NCI-H1436 treated with DMSO at 0.1 percent for 48 hours (cell line): ENCODE measurements at regions not wholly inside any gene's neighbourhood (a gene's known extent, or its start where the extent isn't known, plus 50 kb on each side); places are given as distances from the start of the nearest gene placed in this dataset.

Experiments used
- DNase-seq: peaks from one replicate; lab custom pipeline; 2025; lab: John Stamatoyannopoulos, UW

DNA sequence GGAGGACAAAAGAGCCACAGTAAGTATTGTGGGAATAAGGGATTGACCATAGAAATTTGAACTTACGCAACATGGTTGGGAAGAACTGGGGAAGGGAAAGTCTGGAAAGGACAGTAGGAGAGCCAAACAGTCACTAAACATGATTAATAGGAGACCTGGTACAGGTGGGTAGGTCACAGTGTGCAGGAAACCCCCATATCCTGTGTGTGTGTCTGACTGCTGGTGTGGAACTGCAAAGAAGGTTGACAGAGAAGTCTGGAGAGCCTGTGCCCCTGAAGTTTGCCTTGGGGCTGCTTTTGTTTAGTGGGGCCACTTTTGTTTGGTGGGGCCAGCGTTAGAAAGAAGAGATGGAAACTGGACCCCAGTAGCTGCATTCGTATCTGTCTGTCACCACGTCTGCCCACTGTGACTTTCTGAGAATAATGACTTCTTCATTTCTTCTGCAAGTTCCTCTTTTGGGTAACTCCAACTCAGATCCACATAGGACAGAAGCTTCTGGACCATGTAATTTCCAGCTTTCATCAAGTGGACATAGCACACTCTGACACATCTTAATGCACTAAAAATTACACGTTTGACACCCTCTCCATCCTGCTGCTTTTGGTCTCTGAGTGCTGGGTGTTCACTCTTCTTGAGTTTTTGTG lies 126.8 kb upstream of the RAG2 start:
- no peak for DNase-seq

- no peak for DNase-seq
Measured at GRCh38 chr11:36722421-36722820, 124.4 kb upstream of the RAG2 start.

DNA sequence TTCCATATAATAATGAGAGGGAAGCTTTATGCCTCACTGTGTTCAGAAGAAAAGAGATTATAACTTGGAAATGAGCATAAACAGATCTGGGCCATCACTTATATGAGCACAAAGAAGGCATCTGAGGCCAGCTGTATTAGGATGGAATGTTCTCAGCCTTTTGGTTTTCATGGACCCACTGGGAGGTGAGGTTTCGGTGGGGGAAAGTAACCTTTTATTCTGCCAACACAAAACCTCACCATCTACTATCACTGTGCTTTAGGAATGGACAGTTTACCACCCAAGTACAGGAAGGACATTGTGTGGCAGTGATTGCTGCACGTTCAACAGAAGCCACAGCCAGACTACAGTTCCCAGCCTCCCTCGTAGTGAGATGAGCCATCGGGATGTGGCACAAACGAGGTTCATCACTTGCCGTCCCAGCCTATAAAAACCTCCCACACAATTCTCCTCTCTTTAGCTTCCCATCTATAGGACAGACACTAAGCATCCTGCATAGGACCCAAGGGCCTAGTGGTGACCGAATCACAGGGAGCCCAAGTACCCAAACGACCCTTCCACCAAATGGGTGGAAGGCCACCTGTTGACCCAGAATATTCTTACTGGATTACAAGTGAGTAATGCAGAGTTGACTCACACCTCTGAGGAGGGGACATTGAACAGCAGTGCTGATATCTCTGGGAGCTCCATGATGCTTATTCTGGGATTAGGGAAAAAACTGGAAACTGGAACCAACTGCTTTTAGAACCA lies 121.5 kb upstream of the RAG2 start:
- DNase-seq = no peak

DNA sequence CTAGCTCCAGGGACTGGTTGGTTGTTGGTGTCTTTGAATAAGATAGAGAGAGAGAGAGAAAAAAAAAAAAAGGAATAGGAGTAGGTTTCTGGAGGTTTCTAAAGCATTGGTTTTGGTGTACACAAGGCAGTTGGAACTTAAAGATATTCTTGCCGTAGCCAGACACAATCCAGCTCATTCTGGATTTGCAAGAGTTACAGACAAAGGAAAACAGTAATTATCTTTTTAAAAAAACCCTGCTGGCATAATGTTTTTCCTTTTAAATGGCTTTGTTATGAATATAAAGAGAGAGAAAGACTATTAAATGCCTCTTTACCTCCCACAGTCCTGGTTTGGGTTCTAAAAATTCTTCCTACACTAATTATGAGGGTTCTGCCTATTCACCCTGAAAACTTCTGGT lies 120.4 kb upstream of the RAG2 start:
- no peak for DNase-seq

DNA sequence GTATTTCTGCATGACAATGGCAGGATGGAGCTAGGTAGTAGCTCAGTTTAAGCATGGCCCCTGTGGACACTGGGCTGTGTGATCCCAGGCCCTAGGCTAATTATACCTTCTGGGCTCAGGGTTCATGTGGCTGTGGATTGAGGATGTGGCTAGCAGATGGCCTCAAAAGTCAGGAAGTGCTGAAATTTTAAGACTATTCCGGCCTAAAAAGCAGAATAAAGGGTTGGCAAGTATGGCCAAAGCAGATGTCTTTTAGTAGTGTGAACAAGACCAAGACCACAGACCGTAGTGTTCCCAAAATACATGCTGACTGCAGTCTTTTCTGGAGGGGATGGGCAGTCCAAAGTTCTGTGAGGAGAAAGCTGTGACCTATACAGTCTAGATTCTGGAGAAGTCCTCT lies 115.7 kb upstream of the RAG2 start:
- no peak for DNase-seq

DNA sequence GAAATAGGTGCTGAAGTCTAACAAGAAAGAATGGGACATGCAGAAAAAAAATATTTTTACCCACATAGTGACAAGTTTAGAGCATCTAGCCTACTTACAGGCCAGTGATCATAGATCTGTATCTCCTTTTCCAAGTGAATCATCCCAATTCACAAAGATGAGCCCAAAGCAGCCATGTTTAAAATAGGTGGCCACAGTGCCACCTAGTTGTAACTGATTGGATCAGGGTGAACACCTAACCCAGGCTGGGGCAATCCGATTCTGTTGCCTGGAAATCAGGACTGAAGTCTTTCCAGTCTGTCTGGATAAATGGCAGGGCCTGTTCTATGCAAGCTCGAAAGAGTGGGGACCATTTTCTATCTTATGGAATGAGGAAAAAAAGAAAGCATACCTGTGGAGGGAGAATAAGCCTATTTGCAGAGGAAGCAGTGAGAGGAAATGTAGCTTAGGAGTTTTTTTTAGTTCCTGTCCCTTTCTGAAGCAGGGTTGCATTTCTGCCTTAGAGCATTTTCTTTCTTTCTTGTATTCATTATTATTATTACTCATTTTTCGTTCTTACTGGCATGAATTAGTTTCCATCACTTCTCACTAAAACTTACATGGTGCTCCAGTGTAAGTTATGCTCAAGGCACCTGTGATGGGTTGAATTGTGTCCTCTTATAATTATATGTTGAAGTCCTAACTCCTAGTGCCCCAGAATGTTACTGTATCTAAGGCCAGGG lies 113.2 kb upstream of the RAG2 start:
- DNase-seq = no peak
